Left ventricle myocardium superior (tissue), 1 donor: ENCODE measurements at regions not wholly inside any gene's neighbourhood (a gene's known extent, or its start where the extent isn't known, plus 50 kb on each side); places are given as distances from the start of the nearest gene placed in this dataset.
"Not testable (repeated sequence)": the region's sequence is repeated elsewhere in the genome, so short reads cannot be mapped to it uniquely, and the experiment has no call there.

Source experiments
- ATAC-seq: fragments of 200-7000 bp; cut with Tn5 transposase; one replicate; pipeline ENCODE4 v1.9.1; 2020; ENCODE audit warnings: mild to moderate bottlenecking, moderate library complexity
- DNase-seq: peaks from one replicate; pipeline ENCODE4 v3.0.0-alpha.2; 2020
- intact Hi-C: fragments of 100-400 bp; cut with micrococcal nuclease; formaldehyde crosslinking; loops from one replicate; pipeline ENCODE4 v1.11.0; 2022
- donor health status: DM: no; HTN: yes; CAD: no; lungs with severe emphysema.

GRCh38 chr12:78330131-78330530, 499.4 kb downstream of the NAV3 start:
- ATAC-seq (no peak), DNase-seq (no peak)
- intact Hi-C loops: no loop called here

- intact Hi-C loops: no loop called here
- ATAC-seq (no peak), DNase-seq (no peak)
Measured at GRCh38 chr12:78331181-78331580, 500.5 kb downstream of the NAV3 start.

- DNase-seq (no peak), ATAC-seq (no peak)
- intact Hi-C loops: no loop called here
Measured at GRCh38 chr12:78331753-78332152, 501.1 kb downstream of the NAV3 start.

- intact Hi-C loops: no loop called here
- DNase-seq (no peak), ATAC-seq (no peak)
Measured at GRCh38 chr12:78338054-78338785, 507.5 kb downstream of the NAV3 start.

GRCh38 chr12:78340406-78340805, 509.7 kb downstream of the NAV3 start:
- no peak for ATAC-seq
- intact Hi-C loops: no loop called here

GRCh38 chr12:78343657-78344056, 513.0 kb downstream of the NAV3 start:
- DNase-seq (no peak), ATAC-seq (no peak)
- intact Hi-C loops: no loop called here

More at GRCh38 chr12:78340406-78340805, 509.7 kb downstream of the NAV3 start:
- no peak for DNase-seq

- ATAC-seq: peak; percentile 24
- DNase-seq: no peak
- intact Hi-C loops: no loop called here
Measured at GRCh38 chr12:78359520-78359919, 505.1 kb upstream of the SYT1 start.

- intact Hi-C loops: no loop called here
- ATAC-seq (no peak), DNase-seq (no peak)
Measured at GRCh38 chr12:78361683-78362082, 502.9 kb upstream of the SYT1 start.

- intact Hi-C loops: no loop called here
- DNase-seq (no peak), ATAC-seq (no peak)
Measured at GRCh38 chr12:78371284-78371683, 493.3 kb upstream of the SYT1 start.

- DNase-seq: no peak
- ATAC-seq: no peak
- intact Hi-C loops: no loop called here
Measured at GRCh38 chr12:78375461-78375860, 489.1 kb upstream of the SYT1 start.

- intact Hi-C loops: no loop called here
- no peak for ATAC-seq
- no peak for DNase-seq
Measured at GRCh38 chr12:78376257-78376656, 488.3 kb upstream of the SYT1 start.

- DNase-seq, intact Hi-C loops, ATAC-seq: not testable (repeated sequence)
Measured at GRCh38 chr12:78379065-78379464, 485.5 kb upstream of the SYT1 start.

- intact Hi-C loops: no loop called here
- DNase-seq (no peak), ATAC-seq (no peak)
Measured at GRCh38 chr12:78383414-78383813, 481.2 kb upstream of the SYT1 start.

- no peak for DNase-seq
Measured at GRCh38 chr12:78384541-78384940, 480.0 kb upstream of the SYT1 start.

GRCh38 chr12:78385541-78385940, 479.0 kb upstream of the SYT1 start:
- intact Hi-C loops: no loop called here
- no peak for ATAC-seq

More at GRCh38 chr12:78384541-78384940, 480.0 kb upstream of the SYT1 start:
- intact Hi-C loops: no loop called here
- no peak for ATAC-seq

GRCh38 chr12:78386871-78387270, 477.7 kb upstream of the SYT1 start:
- DNase-seq: no peak
- intact Hi-C loops: no loop called here
- ATAC-seq: no peak

More at GRCh38 chr12:78385541-78385940, 479.0 kb upstream of the SYT1 start:
- no peak for DNase-seq

- intact Hi-C loops: no loop called here
- no peak for DNase-seq
- no peak for ATAC-seq
Measured at GRCh38 chr12:78387721-78388120, 476.9 kb upstream of the SYT1 start.

GRCh38 chr12:78388461-78388860, 476.1 kb upstream of the SYT1 start:
- intact Hi-C loops: no loop called here
- ATAC-seq (no peak), DNase-seq (no peak)

GRCh38 chr12:78390920-78391319, 473.7 kb upstream of the SYT1 start:
- DNase-seq (no peak), ATAC-seq (no peak)
- intact Hi-C loops: no loop called here

- ATAC-seq: no peak
- no peak for DNase-seq
- intact Hi-C loops: no loop called here
Measured at GRCh38 chr12:78392918-78393317, 471.7 kb upstream of the SYT1 start.

GRCh38 chr12:78395961-78396360, 468.6 kb upstream of the SYT1 start:
- DNase-seq: no peak
- no peak for ATAC-seq
- intact Hi-C loops: no loop called here
